Heart left ventricle (tissue), 13 donors: ENCODE measurements at regions not wholly inside any gene's neighbourhood (a gene's known extent, or its start where the extent isn't known, plus 50 kb on each side); places are given as distances from the start of the nearest gene placed in this dataset.

Experiments
- POLR2A ChIP-seq, 2 donors: fragments of 450-650 bp; IDR thresholded peaks; one replicate each; pipeline ENCODE4 v1.6.1; 2017; ENCODE audit warnings: antibody characterized with exemption in 2 of 2, mild to moderate bottlenecking in 2 of 2, moderate library complexity in 2 of 2
- TF ChIP-seq, protein P1 (sequence below), 12 donors: fragments of 200-600 bp; sonication (generic) in 4 of 12; IDR thresholded peaks; one replicate each; pipeline versions ENCODE4 v1.5.0 to v1.8.0; 2018 to 2022; ENCODE audit warnings: antibody characterized with exemption in 12 of 12, mild to moderate bottlenecking in 5 of 12
- donor health status: ischemic (EF 13 %, LVEDD 7.1; RV severe dilation, severe dysfunction).
- donor health status: DM: no; HTN: yes; CAD: no.
- donor health status: DM: no; HTN: no; CAD: no.
- donor health status: ischemic (EF 25% LVEDD 6.9; RV normal size, moderate dysfunction).
- donor health status: ischemic (EF 25% LVEDD 5.7; RV mildly dilated, moderate dysfunction).
- donor health status: ischemic (EF 35%, LVEDD 5.7; RV mildly dilated, moderate dysfunction).
- donor health status: nonischemic (EF 11% LVEDD 7.7; RV severe dilation, severe dysfunction).
- donor health status: DM: yes; HTN: yes; CAD: no.
- donor health status: PGD.
- donor health status: ischemic (EF 29% LVEDD 5.4; RV normal size, mild dysfunction).
- donor health status: nonischemic (EF 23%, LVEDD 6.1; RV moderate dilation, normal function).

DNA sequence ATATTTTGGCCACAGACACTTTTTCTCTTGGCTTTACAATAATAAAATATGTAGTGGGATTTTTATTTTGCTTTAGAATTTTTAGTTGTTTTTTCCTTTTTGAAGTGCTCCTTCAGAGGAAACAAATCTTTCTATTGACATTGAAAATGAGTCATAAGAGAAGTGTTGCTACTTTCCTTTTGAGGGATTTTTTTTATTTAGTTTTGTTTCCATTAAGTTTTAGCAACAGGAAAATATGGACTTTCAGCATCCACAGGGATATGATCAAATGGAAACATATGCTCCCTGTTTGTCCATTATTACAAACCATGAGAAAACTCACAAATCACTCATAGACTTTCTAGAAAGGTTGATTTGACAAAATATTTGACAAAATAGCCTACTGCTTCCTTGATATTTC, 65.3 kb upstream of the BMP2 start:
- TF ChIP-seq, protein P1, sequence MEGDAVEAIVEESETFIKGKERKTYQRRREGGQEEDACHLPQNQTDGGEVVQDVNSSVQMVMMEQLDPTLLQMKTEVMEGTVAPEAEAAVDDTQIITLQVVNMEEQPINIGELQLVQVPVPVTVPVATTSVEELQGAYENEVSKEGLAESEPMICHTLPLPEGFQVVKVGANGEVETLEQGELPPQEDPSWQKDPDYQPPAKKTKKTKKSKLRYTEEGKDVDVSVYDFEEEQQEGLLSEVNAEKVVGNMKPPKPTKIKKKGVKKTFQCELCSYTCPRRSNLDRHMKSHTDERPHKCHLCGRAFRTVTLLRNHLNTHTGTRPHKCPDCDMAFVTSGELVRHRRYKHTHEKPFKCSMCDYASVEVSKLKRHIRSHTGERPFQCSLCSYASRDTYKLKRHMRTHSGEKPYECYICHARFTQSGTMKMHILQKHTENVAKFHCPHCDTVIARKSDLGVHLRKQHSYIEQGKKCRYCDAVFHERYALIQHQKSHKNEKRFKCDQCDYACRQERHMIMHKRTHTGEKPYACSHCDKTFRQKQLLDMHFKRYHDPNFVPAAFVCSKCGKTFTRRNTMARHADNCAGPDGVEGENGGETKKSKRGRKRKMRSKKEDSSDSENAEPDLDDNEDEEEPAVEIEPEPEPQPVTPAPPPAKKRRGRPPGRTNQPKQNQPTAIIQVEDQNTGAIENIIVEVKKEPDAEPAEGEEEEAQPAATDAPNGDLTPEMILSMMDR (IDR thresholded peaks at IDR 0.05), result no peak
- TF ChIP-seq POLR2A (IDR thresholded peaks at IDR 0.05), result no peak
